ENCODE measurements at regions not wholly inside any gene's neighbourhood (a gene's known extent, or its start where the extent isn't known, plus 50 kb on each side); places are given as distances from the start of the nearest gene placed in this dataset.

- TF ChIP-seq POLR2AphosphoS5 (IDR thresholded peaks at IDR 0.05), result no peak
- TF ChIP-seq CTCF (IDR thresholded peaks at IDR 0.05), result no peak
These were observed 198.3 kb upstream of the OTX2 start for GRCh38 chr14:57008534-57008933.
